NB4 (cell line): ENCODE measurements at regions not wholly inside any gene's neighbourhood (a gene's known extent, or its start where the extent isn't known, plus 50 kb on each side); places are given as distances from the start of the nearest gene placed in this dataset.

Source experiments
- CTCF ChIP-seq: IDR thresholded peaks from one replicate; pipeline ENCODE4 v1.5.1; 2012; ENCODE audit warnings: low read depth, low read length
- POLR2A ChIP-seq: IDR thresholded peaks from 2 replicates; pipeline ENCODE4 v1.6.1; 2011; ENCODE audit warnings: mild to moderate bottlenecking; ENCODE audit not compliant: insufficient read length; ENCODE audit errors: extremely low read depth

GRCh38 chr5:124283031-124283430, 463.4 kb downstream of the ZNF608 start:
- no peak for TF ChIP-seq CTCF
- TF ChIP-seq POLR2A, result no peak
